H1 (cell line): ENCODE measurements at regions not wholly inside any gene's neighbourhood (a gene's known extent, or its start where the extent isn't known, plus 50 kb on each side); places are given as distances from the start of the nearest gene placed in this dataset.
A peak's percentile ranks its signal among the peaks of the same experiment; 100 is the strongest.
"Not testable (repeated sequence)": the region's sequence is repeated elsewhere in the genome, so short reads cannot be mapped to it uniquely, and the experiment has no call there.

Experiments
- CTCF ChIA-PET: fragments of 300-600 bp; sonication (Branson Sonifier 250); formaldehyde crosslinking; loops from one replicate; lab custom pipeline; 2021; ENCODE audit not compliant: partially characterized antibody; lab: Charles Lee
- POLR2A ChIA-PET: fragments of 300-600 bp; sonication (Branson Sonifier 250); formaldehyde crosslinking; loops from one replicate; lab custom pipeline; 2021; ENCODE audit warnings: inconsistent platforms; ENCODE audit not compliant: partially characterized antibody; lab: Charles Lee
- DNase-seq, 2 experiments: peaks; one replicate each; pipeline versions ENCODE4 v3.0.0 to v3.0.0-alpha.2; 2010 to 2022; ENCODE audit warnings: low spot score in 2 of 2, low read depth in 1 of 2, mixed read lengths in 1 of 2
- FAIRE-seq: peaks from 2 replicates; lab custom pipeline; 2011; peaks lifted over from hg19 to GRCh38; lab: Jason Lieb, UNC
- H2AFZ ChIP-seq: 2 replicates; pipeline ENCODE4 v1.8.1; 2012; ENCODE audit warnings: low read length, inconsistent platforms
- H2AK5ac ChIP-seq: 2 replicates; pipeline ENCODE4 v1.6.1; 2013; ENCODE audit warnings: low read depth, low read length
- H2BK120ac ChIP-seq: replicated peaks from 2 replicates; pipeline ENCODE3; 2013; ENCODE audit warnings: low read depth, low read length, inconsistent platforms
- H2BK12ac ChIP-seq: 2 replicates; pipeline ENCODE4 v1.6.1; 2013; ENCODE audit warnings: low read depth, low read length
- H2BK15ac ChIP-seq: 2 replicates; pipeline ENCODE4 v1.6.1; 2013; ENCODE audit warnings: low read length
- H2BK20ac ChIP-seq: 2 replicates; pipeline ENCODE4 v1.6.1; 2013; ENCODE audit warnings: low read length
- H2BK5ac ChIP-seq: 2 replicates; pipeline ENCODE4 v1.6.1; 2013; ENCODE audit warnings: low read depth, low read length
- H3K14ac ChIP-seq: 2 replicates; pipeline ENCODE4 v1.6.1; 2013; ENCODE audit warnings: inconsistent platforms; ENCODE audit not compliant: insufficient read length
- H3K18ac ChIP-seq: 2 replicates; pipeline ENCODE4 v1.6.1; 2013; ENCODE audit warnings: low read length; ENCODE audit errors: extremely low read depth
- H3K23ac ChIP-seq: 2 replicates; pipeline ENCODE4 v1.6.1; 2013; ENCODE audit warnings: inconsistent platforms; ENCODE audit not compliant: insufficient read length
- H3K23me2 ChIP-seq: 2 replicates; pipeline ENCODE4 v1.6.1; 2013; ENCODE audit warnings: low read depth, low read length
- H3K27ac ChIP-seq: 2 replicates; pipeline ENCODE4 v1.6.1; 2011; ENCODE audit warnings: low read depth, low read length, inconsistent platforms
- H3K27me3 ChIP-seq, 4 experiments: replicated peaks in 1 of 4; 1 replicate in 1 of 4; 2 replicates in 3 of 4; pipeline versions ENCODE4 v1.6.1 to v1.8.1; 2011 to 2013; ENCODE audit warnings: low read length in 3 of 4, mild to moderate bottlenecking in 3 of 4, inconsistent platforms in 2 of 4, mixed read lengths in 2 of 4, moderate library complexity in 1 of 4; ENCODE audit not compliant: control insufficient read depth in 3 of 4, insufficient read depth in 3 of 4; ENCODE audit errors: extremely low read depth in 1 of 4
- H3K36me3 ChIP-seq, 4 experiments: 2 replicates each; pipeline versions ENCODE4 v1.6.1 to v1.8.1; 2011 to 2013; ENCODE audit warnings: mild to moderate bottlenecking in 4 of 4, low read length in 3 of 4, moderate library complexity in 2 of 4, control low read depth in 1 of 4, inconsistent platforms in 1 of 4; ENCODE audit not compliant: insufficient read depth in 4 of 4, control insufficient read depth in 2 of 4
- H3K4ac ChIP-seq: replicated peaks from 2 replicates; pipeline ENCODE3; 2013; ENCODE audit warnings: low read length, low read depth, mixed read lengths, inconsistent platforms; ENCODE audit not compliant: insufficient read length
- H3K4me1 ChIP-seq, 4 experiments: replicated peaks in 1 of 4; 1 replicate in 1 of 4; 2 replicates in 3 of 4; pipeline versions ENCODE4 v1.6.1 to v1.8.1; 2011 to 2013; ENCODE audit warnings: low read length in 3 of 4, inconsistent platforms in 2 of 4, mixed read lengths in 1 of 4; ENCODE audit not compliant: insufficient read depth in 4 of 4, control insufficient read depth in 3 of 4
- H3K4me2 ChIP-seq, 2 experiments: 2 replicates each; pipeline versions ENCODE4 v1.6.1 to v1.8.1; 2011 to 2013; ENCODE audit warnings: low read depth in 2 of 2, low read length in 2 of 2, control low read depth in 1 of 2, inconsistent platforms in 1 of 2, mild to moderate bottlenecking in 1 of 2; ENCODE audit not compliant: insufficient read depth in 1 of 2
- H3K4me3 ChIP-seq, 4 experiments: fragments of 200-600, 300-600 bp in 1 of 4; sonication (generic), shearing (Covaris generic), sonication (Bioruptor Twin) in 1 of 4; 2 replicates each; pipeline versions ENCODE4 v1.5.1 to v1.8.1; 2011 to 2016; ENCODE audit warnings: low read length in 4 of 4, low read depth in 3 of 4, control low read depth in 2 of 4, inconsistent platforms in 2 of 4, mild to moderate bottlenecking in 2 of 4, mixed read lengths in 1 of 4, moderate library complexity in 1 of 4; ENCODE audit not compliant: insufficient read depth in 2 of 4; ENCODE audit errors: extremely low read depth in 1 of 4
- H3K56ac ChIP-seq: replicated peaks from 2 replicates; pipeline ENCODE3; 2013; ENCODE audit warnings: low read depth, mild to moderate bottlenecking, mixed read lengths, low read length, inconsistent platforms; ENCODE audit not compliant: insufficient read length
- H3K79me1 ChIP-seq: 2 replicates; pipeline ENCODE4 v1.6.1; 2013; ENCODE audit warnings: low read depth, low read length, control low read depth
- H3K79me2 ChIP-seq, 2 experiments: 2 replicates each; pipeline versions ENCODE4 v1.6.1 to v1.8.1; 2012 to 2013; ENCODE audit warnings: low read length in 2 of 2, mild to moderate bottlenecking in 2 of 2, inconsistent platforms in 1 of 2; ENCODE audit not compliant: insufficient read depth in 2 of 2, control insufficient read depth in 1 of 2
- H3K9ac ChIP-seq, 4 experiments: replicated peaks in 1 of 4; 1 replicate in 1 of 4; 2 replicates in 3 of 4; pipeline versions ENCODE4 v1.6.1 to v1.8.1; 2011 to 2013; ENCODE audit warnings: low read depth in 3 of 4, low read length in 3 of 4, control low read depth in 2 of 4, mild to moderate bottlenecking in 2 of 4, moderate library complexity in 2 of 4, inconsistent platforms in 1 of 4; ENCODE audit errors: extremely low read depth in 1 of 4
- H3K9me3 ChIP-seq, 2 experiments: 2 replicates each; pipeline versions ENCODE4 v1.6.1 to v1.8.1; 2012 to 2013; ENCODE audit warnings: mild to moderate bottlenecking in 2 of 2, moderate library complexity in 2 of 2, control low read depth in 1 of 2, inconsistent platforms in 1 of 2, low read depth in 1 of 2, low read length in 1 of 2, mixed read lengths in 1 of 2; ENCODE audit not compliant: insufficient read depth in 2 of 2
- H4K20me1 ChIP-seq, 2 experiments: replicated peaks in 1 of 2; 2 replicates each; pipeline versions ENCODE3 to v1.8.1; 2011 to 2013; ENCODE audit warnings: inconsistent platforms in 2 of 2, low read length in 2 of 2, mild to moderate bottlenecking in 1 of 2; ENCODE audit not compliant: insufficient read depth in 2 of 2, control insufficient read depth in 1 of 2
- H4K5ac ChIP-seq: 2 replicates; pipeline ENCODE4 v1.6.1; 2013; ENCODE audit warnings: low read length, low read depth, mixed read lengths, inconsistent platforms; ENCODE audit not compliant: insufficient read length
- H4K8ac ChIP-seq: 2 replicates; pipeline ENCODE4 v1.8.0; 2013; ENCODE audit warnings: mild to moderate bottlenecking, moderate library complexity, low read length, inconsistent platforms; ENCODE audit not compliant: insufficient read depth; ENCODE audit errors: extremely low read depth
- H4K91ac ChIP-seq: replicated peaks from 2 replicates; pipeline ENCODE3; 2013; ENCODE audit warnings: low read length, mixed read lengths, inconsistent platforms; ENCODE audit not compliant: insufficient read length
- WGBS, 2 experiments: shearing (Covaris generic) in 1 of 2; methylation state at CpG; one replicate each; pipeline versions ENCODE4 v1.1.6 to v1.1.7; 2013 to 2015; ENCODE audit warnings: low lambda C conversion rate in 2 of 2, mixed read lengths in 2 of 2, inconsistent platforms in 1 of 2, low coverage in 1 of 2, missing lambda C conversion rate in 1 of 2; ENCODE audit not compliant: insufficient replicate concordance in 2 of 2, insufficient coverage in 1 of 2, insufficient read length in 1 of 2; ENCODE audit errors: extremely low coverage in 1 of 2, missing lambda C conversion rate in 1 of 2; 5-methylcytosine and 5-hydroxymethylcytosine counted together

GRCh38 chr1:244332761-244333160, 118.9 kb downstream of the ADSS2 start:
- H3K4me3 ChIP-seq, H4K5ac ChIP-seq, H3K4me2 ChIP-seq, H3K79me1 ChIP-seq, H3K56ac ChIP-seq, CTCF ChIA-PET, H3K36me3 ChIP-seq, H4K20me1 ChIP-seq, H2AK5ac ChIP-seq, H3K14ac ChIP-seq, H2AFZ ChIP-seq, H4K8ac ChIP-seq, H3K4ac ChIP-seq, H2BK15ac ChIP-seq, H3K23me2 ChIP-seq, H2BK120ac ChIP-seq, H4K91ac ChIP-seq, H2BK5ac ChIP-seq, POLR2A ChIA-PET, FAIRE-seq, H3K27ac ChIP-seq, H3K27me3 ChIP-seq, H2BK12ac ChIP-seq, H3K4me1 ChIP-seq, H3K9me3 ChIP-seq, H3K23ac ChIP-seq, H3K9ac ChIP-seq, DNase-seq, H3K18ac ChIP-seq, H3K79me2 ChIP-seq: not testable (repeated sequence)
- WGBS, 2 experiments, result 32% methylated on average over 2 of the region's 2 CpGs; no CpG with 5 or more reads in 1 of the 2 experiments
- 0 out of 2 replicates have a peak overlapping the region, but pooled peaks have one; percentile 18 for H2BK20ac ChIP-seq

DNA sequence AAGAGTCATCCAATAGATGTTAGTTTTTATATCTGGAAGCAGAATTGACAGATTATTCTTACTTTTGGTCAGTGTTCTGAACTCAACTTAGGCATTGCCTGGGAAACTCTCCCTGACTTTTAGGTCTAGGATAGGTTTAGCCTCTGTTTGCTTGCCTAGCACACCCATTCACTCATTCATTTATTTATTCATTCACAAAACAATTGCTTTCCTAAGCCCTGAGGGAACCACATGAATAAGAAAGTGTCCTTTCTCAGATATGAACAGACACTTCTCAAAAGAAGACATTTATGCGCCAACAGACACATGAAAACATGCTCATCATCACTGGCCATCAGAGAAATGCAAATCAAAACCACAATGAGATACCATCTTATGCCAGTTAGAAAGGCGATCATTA, 117.4 kb downstream of the ADSS2 start:
- WGBS, 2 experiments, result 94% methylated on average over 2 of the region's 2 CpGs; no CpG with 5 or more reads in 1 of the 2 experiments
- not testable (repeated sequence) for H3K23ac ChIP-seq
- 0 out of 2 replicates have a peak overlapping the region, but pooled peaks have one; percentile 84 for H2BK12ac ChIP-seq

More for the DNA sequence above, 117.4 kb downstream of the ADSS2 start:
- H3K4me2 ChIP-seq, FAIRE-seq, DNase-seq, H3K27ac ChIP-seq, H2AK5ac ChIP-seq, H3K23me2 ChIP-seq, POLR2A ChIA-PET, H4K91ac ChIP-seq, H3K36me3 ChIP-seq, H3K56ac ChIP-seq, H3K4me3 ChIP-seq, H3K18ac ChIP-seq, H4K5ac ChIP-seq, H2BK120ac ChIP-seq, H4K20me1 ChIP-seq, H3K4ac ChIP-seq, H2BK15ac ChIP-seq, H4K8ac ChIP-seq, H3K14ac ChIP-seq, H3K9ac ChIP-seq, H3K79me1 ChIP-seq, H3K9me3 ChIP-seq, H2BK20ac ChIP-seq, H3K4me1 ChIP-seq, H3K27me3 ChIP-seq, H3K79me2 ChIP-seq, H2BK5ac ChIP-seq: not testable (repeated sequence)
- CTCF ChIA-PET, result interaction anchor here (1.1 kb wide), 1 partner anchor 80 kb away, joined by 4 read pairs; no protein-coding TSS in a partner anchor
- H2AFZ ChIP-seq, result 0 out of 2 replicates have a peak overlapping the region, but pooled peaks have one; percentile 14
